Osteocyte (in vitro differentiated cells): ENCODE measurements at regions not wholly inside any gene's neighbourhood (a gene's known extent, or its start where the extent isn't known, plus 50 kb on each side); places are given as distances from the start of the nearest gene placed in this dataset.
A peak's percentile ranks its signal among the peaks of the same experiment; 100 is the strongest.

ENCODE experiments used
- DNase-seq: peaks from one replicate; pipeline ENCODE4 v3.0.0; 2021; ENCODE audit warnings: mixed read lengths; ENCODE audit not compliant: unreplicated experiment; ENCODE audit errors: extremely low spot score
- H3K27ac Mint-ChIP-seq: one replicate; pipeline ENCODE4 v1.8.0; 2021; ENCODE audit warnings: mild to moderate bottlenecking, mixed read lengths; ENCODE audit not compliant: unreplicated experiment
- H3K27me3 Mint-ChIP-seq: one replicate; pipeline ENCODE4 v1.8.0; 2021; ENCODE audit warnings: mixed read lengths; ENCODE audit not compliant: unreplicated experiment
- H3K36me3 Mint-ChIP-seq: one replicate; pipeline ENCODE4 v1.8.0; 2021; ENCODE audit warnings: mixed read lengths; ENCODE audit not compliant: unreplicated experiment
- H3K4me1 Mint-ChIP-seq: one replicate; pipeline ENCODE4 v1.8.0; 2021; ENCODE audit warnings: mixed read lengths; ENCODE audit not compliant: unreplicated experiment
- H3K4me3 Mint-ChIP-seq: one replicate; pipeline ENCODE4 v1.8.0; 2021; ENCODE audit warnings: mild to moderate bottlenecking, moderate library complexity, mixed read lengths; ENCODE audit not compliant: unreplicated experiment
- H3K9me3 Mint-ChIP-seq: one replicate; pipeline ENCODE4 v1.8.0; 2021; ENCODE audit warnings: mixed read lengths; ENCODE audit not compliant: unreplicated experiment
- TF ChIP-seq, protein P1 (sequence below): fragments of 200-600 bp; sonication (generic); IDR thresholded peaks from 2 replicates; pipeline ENCODE4 v1.5.0; 2021; ENCODE audit warnings: antibody characterized with exemption, mild to moderate bottlenecking, moderate library complexity

DNA sequence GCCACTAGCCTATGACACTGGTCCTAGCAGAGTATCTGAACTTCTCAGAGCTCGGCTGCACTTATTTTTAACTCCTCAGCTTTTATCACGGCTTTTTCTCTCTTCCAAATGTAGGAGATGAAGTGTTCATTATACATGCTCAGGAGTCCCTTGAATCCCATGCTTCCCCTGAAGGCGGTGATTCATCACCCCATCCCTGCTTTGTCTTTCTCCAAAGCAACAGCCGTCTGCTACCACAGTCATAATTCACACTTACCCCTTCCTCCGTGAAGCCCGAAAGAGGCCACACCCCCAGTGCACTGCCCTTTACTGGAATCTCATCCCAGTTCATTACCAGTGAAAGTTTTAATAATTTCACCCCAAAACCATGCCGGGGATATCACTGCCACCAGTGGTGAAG, 301.5 kb upstream of the SHH start:
- TF ChIP-seq, protein P1, sequence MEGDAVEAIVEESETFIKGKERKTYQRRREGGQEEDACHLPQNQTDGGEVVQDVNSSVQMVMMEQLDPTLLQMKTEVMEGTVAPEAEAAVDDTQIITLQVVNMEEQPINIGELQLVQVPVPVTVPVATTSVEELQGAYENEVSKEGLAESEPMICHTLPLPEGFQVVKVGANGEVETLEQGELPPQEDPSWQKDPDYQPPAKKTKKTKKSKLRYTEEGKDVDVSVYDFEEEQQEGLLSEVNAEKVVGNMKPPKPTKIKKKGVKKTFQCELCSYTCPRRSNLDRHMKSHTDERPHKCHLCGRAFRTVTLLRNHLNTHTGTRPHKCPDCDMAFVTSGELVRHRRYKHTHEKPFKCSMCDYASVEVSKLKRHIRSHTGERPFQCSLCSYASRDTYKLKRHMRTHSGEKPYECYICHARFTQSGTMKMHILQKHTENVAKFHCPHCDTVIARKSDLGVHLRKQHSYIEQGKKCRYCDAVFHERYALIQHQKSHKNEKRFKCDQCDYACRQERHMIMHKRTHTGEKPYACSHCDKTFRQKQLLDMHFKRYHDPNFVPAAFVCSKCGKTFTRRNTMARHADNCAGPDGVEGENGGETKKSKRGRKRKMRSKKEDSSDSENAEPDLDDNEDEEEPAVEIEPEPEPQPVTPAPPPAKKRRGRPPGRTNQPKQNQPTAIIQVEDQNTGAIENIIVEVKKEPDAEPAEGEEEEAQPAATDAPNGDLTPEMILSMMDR, result no peak
- Mint-ChIP-seq H3K9me3 (peaks cover 5% of the 10 kb centered on the region), H3K36me3 (no peaks in the 10 kb centered on the region), H3K27ac (no peak overlapping the region), H3K4me1 (no peaks in the 10 kb centered on the region), H3K27me3 (no peaks in the 10 kb centered on the region), H3K4me3 (no peak overlapping the region)
- DNase-seq, result no peak

DNA sequence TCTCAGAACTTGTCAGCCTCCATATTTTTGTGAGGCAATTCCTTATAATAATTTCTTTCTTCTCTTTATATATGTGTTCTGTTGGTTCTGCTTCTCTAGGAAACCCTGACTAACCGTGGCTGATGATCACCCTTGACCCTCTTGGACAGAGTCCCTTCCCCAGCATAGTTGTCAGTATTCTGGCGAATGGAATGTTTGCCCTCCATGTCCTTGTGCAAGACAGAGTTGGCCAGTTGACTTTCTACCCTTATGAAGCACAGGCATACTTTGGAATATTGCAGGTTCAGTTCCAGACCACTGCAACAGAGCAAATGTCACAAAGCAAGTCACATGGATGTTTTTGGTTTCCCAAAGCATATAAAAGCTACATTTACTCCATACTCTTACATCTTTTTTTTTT, 297.7 kb upstream of the SHH start:
- no peaks in the 10 kb centered on the region for H3K36me3 Mint-ChIP-seq
- TF ChIP-seq, protein P1, result no peak
- H3K27me3 Mint-ChIP-seq, result no peaks in the 10 kb centered on the region
- H3K4me3 Mint-ChIP-seq, result no peak overlapping the region
- H3K27ac Mint-ChIP-seq, result no peak overlapping the region
- no peaks in the 10 kb centered on the region for H3K4me1 Mint-ChIP-seq
- peaks cover 10% of the 10 kb centered on the region for H3K9me3 Mint-ChIP-seq
- no peak for DNase-seq

DNA sequence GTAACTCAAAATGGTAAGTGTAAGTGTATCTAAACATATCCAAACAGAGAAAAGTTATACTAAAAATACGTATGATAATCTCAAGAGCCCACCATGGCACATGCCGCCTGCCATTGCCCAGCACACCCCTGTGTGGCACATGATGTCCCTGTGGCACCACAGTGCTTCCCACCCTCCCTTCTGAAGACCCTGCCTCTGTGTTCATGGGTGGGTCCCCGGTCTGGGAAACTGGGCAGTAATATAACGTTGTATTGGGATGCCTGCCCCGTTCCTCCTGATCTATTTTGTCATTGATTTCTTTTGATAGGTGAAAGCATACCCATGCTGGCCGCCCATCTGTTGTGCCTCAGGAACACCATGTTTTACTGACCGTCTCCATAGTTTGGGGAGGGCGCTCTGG, 296.8 kb upstream of the SHH start:
- peaks cover 10% of the 10 kb centered on the region for H3K9me3 Mint-ChIP-seq
- peak; percentile 63 for DNase-seq
- TF ChIP-seq, protein P1, result no peak
- H3K27ac Mint-ChIP-seq, result no peak overlapping the region
- H3K27me3 Mint-ChIP-seq, result no peaks in the 10 kb centered on the region
- H3K36me3 Mint-ChIP-seq, result no peaks in the 10 kb centered on the region
- no peaks in the 10 kb centered on the region for H3K4me1 Mint-ChIP-seq
- H3K4me3 Mint-ChIP-seq, result no peak overlapping the region

DNA sequence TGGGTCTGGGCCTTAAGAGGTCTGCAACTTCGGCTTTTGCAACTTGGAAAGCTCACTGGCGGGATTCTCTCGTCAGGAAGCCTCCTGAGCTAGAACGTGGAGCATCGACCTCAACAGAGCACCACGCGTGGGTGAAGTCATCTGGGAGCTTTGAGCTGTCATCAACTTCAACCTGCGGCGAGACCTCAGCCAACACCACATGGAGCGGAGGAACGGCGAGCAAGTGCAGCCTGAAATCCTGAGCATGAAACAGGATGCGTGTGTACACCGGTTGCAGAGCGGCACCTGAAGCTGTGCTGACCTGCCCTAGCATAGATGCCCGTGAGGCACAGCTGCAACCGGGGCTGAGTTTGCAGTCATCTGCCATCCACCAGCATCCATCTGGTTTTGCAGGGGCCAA, 295.7 kb upstream of the SHH start:
- Mint-ChIP-seq H3K27ac (no peak overlapping the region), H3K4me1 (no peaks in the 10 kb centered on the region), H3K4me3 (no peak overlapping the region), H3K9me3 (peaks cover 10% of the 10 kb centered on the region), H3K27me3 (no peaks in the 10 kb centered on the region), H3K36me3 (no peaks in the 10 kb centered on the region)
- TF ChIP-seq, protein P1, result no peak
- no peak for DNase-seq

DNA sequence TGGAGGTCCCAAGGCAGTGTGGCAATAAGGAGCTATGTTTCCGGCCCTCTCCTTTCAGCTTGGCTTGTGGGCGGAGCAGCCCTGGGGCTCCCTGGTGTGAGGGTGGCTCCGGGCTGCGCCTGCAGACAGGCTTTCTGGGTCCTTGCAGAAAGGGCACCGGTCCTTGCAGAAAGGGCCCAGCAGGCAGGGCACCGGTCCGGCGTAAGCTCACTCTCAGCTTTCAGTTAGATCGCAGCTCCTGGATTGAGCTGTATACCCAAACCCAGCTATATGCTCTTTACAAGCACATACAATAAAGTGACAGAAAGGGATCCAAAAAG, 293.8 kb upstream of the SHH start:
- DNase-seq, result peak; percentile 82
- TF ChIP-seq, protein P1, result no peak

More for the DNA sequence above, 293.8 kb upstream of the SHH start:
- Mint-ChIP-seq H3K4me3 (no peak overlapping the region), H3K36me3 (no peaks in the 10 kb centered on the region), H3K4me1 (no peaks in the 10 kb centered on the region), H3K27me3 (no peaks in the 10 kb centered on the region), H3K27ac (no peak overlapping the region), H3K9me3 (peaks cover 6% of the 10 kb centered on the region)
